PFSK-1 (cell line): ENCODE measurements at regions not wholly inside any gene's neighbourhood (a gene's known extent, or its start where the extent isn't known, plus 50 kb on each side); places are given as distances from the start of the nearest gene placed in this dataset.

ENCODE experiments used
- POLR2AphosphoS5 ChIP-seq: IDR thresholded peaks from 2 replicates; pipeline ENCODE4 v1.6.1; 2012; ENCODE audit warnings: low read depth, mild to moderate bottlenecking, control low read depth, low read length, moderate library complexity
- REST ChIP-seq, 2 experiments: IDR thresholded peaks; 2 replicates each; pipeline versions ENCODE4 v1.6.1 to v1.8.0; 2011 to 2012; ENCODE audit warnings: low read depth in 2 of 2, low read length in 2 of 2, control low read depth in 1 of 2, inconsistent platforms in 1 of 2, mild to moderate bottlenecking in 1 of 2, moderate library complexity in 1 of 2; ENCODE audit not compliant: insufficient read depth in 1 of 2
- TAF1 ChIP-seq: IDR thresholded peaks from 2 replicates; pipeline ENCODE4 v1.6.1; 2012; ENCODE audit warnings: low read length, control low read depth, borderline replicate concordance; ENCODE audit not compliant: insufficient read depth

- TF ChIP-seq REST (IDR thresholded peaks at IDR 0.05; ENCODE audit: insufficient read depth in 1 of 2, low read depth in 2 of 2, low read length in 2 of 2) (no peak), POLR2AphosphoS5 (no peak), TAF1 (no peak)
Measured at GRCh38 chr13:63910511-63910910, 2494.9 kb upstream of the PCDH20 start.
